WTC11 (cell line): ENCODE measurements at regions not wholly inside any gene's neighbourhood (a gene's known extent, or its start where the extent isn't known, plus 50 kb on each side); places are given as distances from the start of the nearest gene placed in this dataset.

ENCODE experiments used
- ATAC-seq: fragments of 200-7000 bp; cut with Tn5 transposase; 2 replicates; pipeline ENCODE4 v1.10.0; 2021; ENCODE audit warnings: mild to moderate bottlenecking, moderate library complexity
- CTCF ChIA-PET: fragments of 300-600 bp; sonication (Branson Sonifier 250); formaldehyde crosslinking; loops from one replicate; lab custom pipeline; 2021; ENCODE audit warnings: antibody characterized with exemption; lab: Charles Lee
- POLR2A ChIA-PET: fragments of 350-600 bp; sonication (Branson Sonifier 250); formaldehyde crosslinking; loops from one replicate; lab custom pipeline; 2021; ENCODE audit warnings: antibody characterized with exemption; lab: Charles Lee
- DNase-seq: peaks from one replicate; pipeline ENCODE4 v3.0.0; 2021; ENCODE audit warnings: low spot score
- H3K27ac Mint-ChIP-seq: 2 replicates; pipeline ENCODE4 v1.8.0; 2021; ENCODE audit warnings: mixed read lengths
- H3K27me3 Mint-ChIP-seq: 2 replicates; pipeline ENCODE4 v1.8.0; 2021; ENCODE audit warnings: low read depth, mild to moderate bottlenecking, moderate library complexity, mixed read lengths
- H3K36me3 Mint-ChIP-seq: 2 replicates; pipeline ENCODE4 v1.8.0; 2021; ENCODE audit warnings: mixed read lengths
- H3K4me1 Mint-ChIP-seq: 2 replicates; pipeline ENCODE4 v1.8.0; 2022; ENCODE audit warnings: mixed read lengths
- H3K4me3 Mint-ChIP-seq: 2 replicates; pipeline ENCODE4 v1.8.0; 2021; ENCODE audit warnings: mild to moderate bottlenecking, moderate library complexity, mixed read lengths
- H3K9me3 Mint-ChIP-seq: 2 replicates; pipeline ENCODE4 v1.8.0; 2021; ENCODE audit warnings: mixed read lengths
- ARID4B ChIP-seq: sonication (generic); formaldehyde crosslinking; IDR thresholded peaks from 2 replicates; pipeline ENCODE4 v1.8.0; 2023; ENCODE audit warnings: missing genetic modification reagents, mild to moderate bottlenecking, borderline replicate concordance
- ATF6 ChIP-seq: sonication (generic); formaldehyde crosslinking; IDR thresholded peaks from 2 replicates; pipeline ENCODE4 v1.8.1; 2023; ENCODE audit warnings: mild to moderate bottlenecking, missing genetic modification reagents
- E2F1 ChIP-seq: sonication (generic); formaldehyde crosslinking; IDR thresholded peaks from 2 replicates; pipeline ENCODE4 v1.8.0; 2022; ENCODE audit warnings: mild to moderate bottlenecking, missing genetic modification reagents
- E2F4 ChIP-seq: sonication (generic); formaldehyde crosslinking; IDR thresholded peaks from 2 replicates; pipeline ENCODE4 v1.8.1; 2022; ENCODE audit warnings: low read depth, mild to moderate bottlenecking, moderate library complexity, missing genetic modification reagents, borderline replicate concordance
- EMX1 ChIP-seq: fragments of 250-450 bp; sonication (Bioruptor Pico); IDR thresholded peaks from 2 replicates; pipeline ENCODE4 v1.8.0; 2021; ENCODE audit warnings: mild to moderate bottlenecking
- GTF2I ChIP-seq: fragments of 250-450 bp; sonication (Bioruptor Pico); conservative IDR thresholded peaks from 2 replicates; pipeline ENCODE4 v1.4.0; 2021; ENCODE audit warnings: mild to moderate bottlenecking
- HMGXB4 ChIP-seq: sonication (generic); formaldehyde crosslinking; IDR thresholded peaks from 2 replicates; pipeline ENCODE4 v1.8.1; 2023; ENCODE audit warnings: mild to moderate bottlenecking, moderate library complexity, missing genetic modification reagents
- NFE2L1 ChIP-seq: sonication (generic); formaldehyde crosslinking; IDR thresholded peaks from 2 replicates; pipeline ENCODE4 v1.8.1; 2023; ENCODE audit warnings: missing genetic modification reagents
- NR1H2 ChIP-seq: sonication (generic); formaldehyde crosslinking; IDR thresholded peaks from 2 replicates; pipeline ENCODE4 v1.9.0; 2021; ENCODE audit warnings: mild to moderate bottlenecking, moderate library complexity, missing genetic modification reagents
- NR3C1 ChIP-seq: sonication (generic); formaldehyde crosslinking; conservative IDR thresholded peaks from 2 replicates; pipeline ENCODE4 v1.8.1; 2023; ENCODE audit warnings: low read depth, mild to moderate bottlenecking, missing genetic modification reagents
- PRRX2 ChIP-seq: fragments of 250-450 bp; sonication (Bioruptor Pico); IDR thresholded peaks from 2 replicates; pipeline ENCODE4 v1.8.0; 2021; ENCODE audit warnings: mild to moderate bottlenecking
- SMAD3 ChIP-seq: sonication (generic); formaldehyde crosslinking; IDR thresholded peaks from 2 replicates; pipeline ENCODE4 v1.8.0; 2022; ENCODE audit warnings: missing genetic modification reagents, mild to moderate bottlenecking, borderline replicate concordance
- SMAD4 ChIP-seq: sonication (generic); formaldehyde crosslinking; IDR thresholded peaks from 2 replicates; pipeline ENCODE4 v1.8.0; 2022; ENCODE audit warnings: mild to moderate bottlenecking, missing genetic modification reagents
- SP1 ChIP-seq: sonication (generic); formaldehyde crosslinking; conservative IDR thresholded peaks from 2 replicates; pipeline ENCODE4 v1.8.1; 2022; ENCODE audit warnings: missing genetic modification reagents
- TCF7 ChIP-seq: sonication (generic); formaldehyde crosslinking; IDR thresholded peaks from 2 replicates; pipeline ENCODE4 v1.8.0; 2022; ENCODE audit warnings: mild to moderate bottlenecking, low read depth, missing genetic modification reagents, moderate library complexity
- TEAD4 ChIP-seq: sonication (generic); formaldehyde crosslinking; IDR thresholded peaks from 2 replicates; pipeline ENCODE4 v1.8.0; 2022; ENCODE audit warnings: mild to moderate bottlenecking, missing genetic modification reagents
- ZNF219 ChIP-seq: sonication (generic); formaldehyde crosslinking; IDR thresholded peaks from 2 replicates; pipeline ENCODE4 v1.8.0; 2023; ENCODE audit warnings: missing genetic modification reagents, mild to moderate bottlenecking, borderline replicate concordance
- ZNF232 ChIP-seq: sonication (generic); formaldehyde crosslinking; IDR thresholded peaks from 2 replicates; pipeline ENCODE4 v1.8.0; 2022; ENCODE audit warnings: mild to moderate bottlenecking, missing genetic modification reagents
- ZNF416 ChIP-seq: fragments of 250-450 bp; sonication (Bioruptor Pico); IDR thresholded peaks from 2 replicates; pipeline ENCODE4 v1.9.0; 2021; ENCODE audit warnings: mild to moderate bottlenecking, inconsistent platforms
- TF ChIP-seq, protein P1 (sequence below): fragments of 200-600 bp; IDR thresholded peaks from 2 replicates; pipeline ENCODE4 v1.8.0; 2022; ENCODE audit warnings: antibody characterized with exemption
- TF ChIP-seq, protein P2 (sequence below): sonication (generic); formaldehyde crosslinking; IDR thresholded peaks from 2 replicates; pipeline ENCODE4 v1.8.1; 2023; ENCODE audit warnings: mild to moderate bottlenecking, missing genetic modification reagents, moderate library complexity

- TF ChIP-seq E2F1 (CRISPR knock-in tag) = no peak
- TF ChIP-seq EMX1 = no peak
- TF ChIP-seq GTF2I (CRISPR knock-in tag) = no peak
Observed at GRCh38 chr7:111671927-111672326, 109.6 kb upstream of the IMMP2L start (continued).

DNA sequence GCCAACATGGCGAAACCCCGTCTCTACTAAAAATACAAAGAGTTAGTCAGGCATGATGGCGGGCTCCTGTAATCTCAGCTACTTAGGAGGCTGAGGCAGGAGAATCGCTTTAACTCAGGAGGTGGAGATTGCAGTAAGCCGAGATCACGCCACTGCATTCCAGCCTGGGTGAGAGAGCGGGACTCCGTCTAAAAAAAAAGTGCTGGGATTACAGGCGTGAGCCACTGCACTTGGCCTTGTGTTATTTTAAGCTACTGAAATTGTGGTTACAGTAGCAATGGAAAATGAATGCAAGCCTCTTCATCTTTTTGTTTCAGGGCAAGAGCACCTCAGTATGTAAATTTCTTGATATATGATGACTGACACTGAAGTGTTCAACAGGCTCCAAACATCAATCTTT is 106.4 kb upstream of the IMMP2L start:
- Mint-ChIP-seq H3K27me3 (no peaks in the 10 kb centered on the region), H3K4me1 (peaks cover 19% of the 10 kb centered on the region), H3K9me3 (no peaks in the 10 kb centered on the region), H3K4me3 (no peak overlapping the region), H3K27ac (no peak overlapping the region), H3K36me3 (no peaks in the 10 kb centered on the region)
- no peak for TF ChIP-seq ZNF416 (CRISPR knock-in tag)
- no peak for TF ChIP-seq TCF7
- no peak for TF ChIP-seq SMAD4 (CRISPR knock-in tag)
- no peak for TF ChIP-seq ZNF232 (CRISPR knock-in tag)
- TF ChIP-seq SP1 (CRISPR knock-in tag) = no peak
- ATAC-seq = no peak
- ChIA-PET CTCF (no interaction called here), POLR2A (no interaction called here)
- DNase-seq = no peak

GRCh38 chr7:111667488-111667887 is 105.2 kb upstream of the IMMP2L start:
- ChIA-PET CTCF (no interaction called here), POLR2A (no interaction called here)
- ATAC-seq = no peak
- H3K4me3 Mint-ChIP-seq = no peak overlapping the region
- DNase-seq = no peak
- H3K4me1 Mint-ChIP-seq = peaks cover 23% of the 10 kb centered on the region
- H3K36me3 Mint-ChIP-seq = no peaks in the 10 kb centered on the region
- H3K27me3 Mint-ChIP-seq = no peaks in the 10 kb centered on the region
- TF ChIP-seq NR1H2 (no peak), E2F4 (CRISPR knock-in tag) (no peak), SMAD3 (CRISPR knock-in tag) (no peak), ARID4B (CRISPR knock-in tag) (no peak), TEAD4 (CRISPR knock-in tag) (no peak), PRRX2 (no peak), ZNF219 (CRISPR knock-in tag) (no peak), HMGXB4 (CRISPR knock-in tag) (no peak), NFE2L1 (CRISPR knock-in tag) (no peak), ATF6 (CRISPR knock-in tag) (no peak), TCF7 (no peak), ZNF416 (CRISPR knock-in tag) (no peak), NR3C1 (CRISPR knock-in tag) (no peak)
- TF ChIP-seq, protein P1, sequence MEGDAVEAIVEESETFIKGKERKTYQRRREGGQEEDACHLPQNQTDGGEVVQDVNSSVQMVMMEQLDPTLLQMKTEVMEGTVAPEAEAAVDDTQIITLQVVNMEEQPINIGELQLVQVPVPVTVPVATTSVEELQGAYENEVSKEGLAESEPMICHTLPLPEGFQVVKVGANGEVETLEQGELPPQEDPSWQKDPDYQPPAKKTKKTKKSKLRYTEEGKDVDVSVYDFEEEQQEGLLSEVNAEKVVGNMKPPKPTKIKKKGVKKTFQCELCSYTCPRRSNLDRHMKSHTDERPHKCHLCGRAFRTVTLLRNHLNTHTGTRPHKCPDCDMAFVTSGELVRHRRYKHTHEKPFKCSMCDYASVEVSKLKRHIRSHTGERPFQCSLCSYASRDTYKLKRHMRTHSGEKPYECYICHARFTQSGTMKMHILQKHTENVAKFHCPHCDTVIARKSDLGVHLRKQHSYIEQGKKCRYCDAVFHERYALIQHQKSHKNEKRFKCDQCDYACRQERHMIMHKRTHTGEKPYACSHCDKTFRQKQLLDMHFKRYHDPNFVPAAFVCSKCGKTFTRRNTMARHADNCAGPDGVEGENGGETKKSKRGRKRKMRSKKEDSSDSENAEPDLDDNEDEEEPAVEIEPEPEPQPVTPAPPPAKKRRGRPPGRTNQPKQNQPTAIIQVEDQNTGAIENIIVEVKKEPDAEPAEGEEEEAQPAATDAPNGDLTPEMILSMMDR = no peak
- TF ChIP-seq, protein P2, sequence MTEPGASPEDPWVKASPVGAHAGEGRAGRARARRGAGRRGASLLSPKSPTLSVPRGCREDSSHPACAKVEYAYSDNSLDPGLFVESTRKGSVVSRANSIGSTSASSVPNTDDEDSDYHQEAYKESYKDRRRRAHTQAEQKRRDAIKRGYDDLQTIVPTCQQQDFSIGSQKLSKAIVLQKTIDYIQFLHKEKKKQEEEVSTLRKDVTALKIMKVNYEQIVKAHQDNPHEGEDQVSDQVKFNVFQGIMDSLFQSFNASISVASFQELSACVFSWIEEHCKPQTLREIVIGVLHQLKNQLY (CRISPR knock-in tag) = no peak
- peaks cover 10% of the 10 kb centered on the region for H3K9me3 Mint-ChIP-seq
- no peak overlapping the region for H3K27ac Mint-ChIP-seq
